Renal cortex interstitium (tissue), 11 donors: ENCODE measurements at regions not wholly inside any gene's neighbourhood (a gene's known extent, or its start where the extent isn't known, plus 50 kb on each side); places are given as distances from the start of the nearest gene placed in this dataset.
A peak's percentile ranks its signal among the peaks of the same experiment; 100 is the strongest.
"Not testable (repeated sequence)": the region's sequence is repeated elsewhere in the genome, so short reads cannot be mapped to it uniquely, and the experiment has no call there.

Experiments used
- DNase-seq, 11 donors: peaks; one replicate each; pipeline ENCODE4 v3.0.0-alpha.2; 2013; ENCODE audit warnings: low read depth in 9 of 11, low spot score in 4 of 11; ENCODE audit errors: extremely low read depth in 1 of 11

DNA sequence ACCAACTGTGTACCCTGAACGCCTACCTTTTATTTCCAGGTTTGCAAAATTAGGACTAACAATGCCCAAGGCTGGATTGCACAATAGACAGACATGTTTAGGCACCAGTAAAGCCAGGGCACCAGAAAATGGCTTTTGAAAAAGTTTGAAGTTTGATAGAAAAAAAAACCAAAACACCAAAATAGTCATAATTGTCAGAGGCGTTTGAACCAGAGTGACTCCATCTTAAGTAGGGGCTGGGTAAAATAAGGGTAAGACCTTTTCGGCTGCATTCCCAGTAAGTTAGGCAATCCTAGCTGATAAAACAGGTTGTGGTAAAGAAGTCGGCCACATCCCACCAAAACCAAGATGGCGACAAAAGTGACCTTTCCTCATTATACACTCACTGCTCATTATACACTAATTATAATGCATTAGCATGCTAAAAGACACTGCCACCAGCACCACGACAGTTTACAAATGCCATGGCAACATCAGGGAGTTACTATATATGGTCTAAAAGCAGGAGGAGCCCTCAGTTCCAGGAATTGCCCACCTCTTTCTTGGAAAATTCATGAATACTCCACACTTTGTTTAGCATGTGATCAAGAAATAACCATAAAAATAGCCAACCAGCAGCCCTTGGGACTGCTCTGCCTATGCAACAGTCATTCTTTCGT lies 71.2 kb upstream of the EPCAM start:
- no peak for DNase-seq

DNA sequence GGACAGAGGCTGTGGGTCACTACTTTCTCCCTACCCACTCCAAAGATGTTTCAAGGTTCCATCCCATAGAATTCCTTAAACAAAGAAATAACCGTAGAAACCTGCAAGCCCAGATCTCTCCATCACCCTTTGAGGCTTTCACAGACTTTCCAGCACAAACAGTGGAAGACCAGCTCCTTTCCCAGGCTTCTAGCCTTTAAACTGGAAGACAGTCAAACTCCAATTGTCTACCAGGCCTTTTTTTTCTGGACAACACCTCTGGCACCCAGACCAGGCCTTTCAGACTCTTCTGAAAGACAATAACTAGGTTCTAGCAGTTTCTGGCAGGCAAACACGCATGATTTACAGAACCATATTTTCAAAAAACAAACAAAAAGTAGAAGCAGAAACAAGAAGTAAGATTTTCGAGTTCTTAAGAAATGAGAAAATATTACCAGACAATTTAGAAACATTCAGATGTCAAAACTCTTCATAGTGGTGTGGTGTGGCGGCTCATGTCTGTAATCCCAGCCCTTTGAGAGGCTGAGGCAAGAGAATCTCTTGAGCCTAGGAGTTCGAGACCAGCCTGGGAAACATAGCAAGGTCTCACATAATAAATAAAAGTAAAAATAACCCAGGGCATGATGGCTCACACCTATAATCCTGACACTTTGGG lies 73.0 kb upstream of the EPCAM start:
- DNase-seq: no peak

DNA sequence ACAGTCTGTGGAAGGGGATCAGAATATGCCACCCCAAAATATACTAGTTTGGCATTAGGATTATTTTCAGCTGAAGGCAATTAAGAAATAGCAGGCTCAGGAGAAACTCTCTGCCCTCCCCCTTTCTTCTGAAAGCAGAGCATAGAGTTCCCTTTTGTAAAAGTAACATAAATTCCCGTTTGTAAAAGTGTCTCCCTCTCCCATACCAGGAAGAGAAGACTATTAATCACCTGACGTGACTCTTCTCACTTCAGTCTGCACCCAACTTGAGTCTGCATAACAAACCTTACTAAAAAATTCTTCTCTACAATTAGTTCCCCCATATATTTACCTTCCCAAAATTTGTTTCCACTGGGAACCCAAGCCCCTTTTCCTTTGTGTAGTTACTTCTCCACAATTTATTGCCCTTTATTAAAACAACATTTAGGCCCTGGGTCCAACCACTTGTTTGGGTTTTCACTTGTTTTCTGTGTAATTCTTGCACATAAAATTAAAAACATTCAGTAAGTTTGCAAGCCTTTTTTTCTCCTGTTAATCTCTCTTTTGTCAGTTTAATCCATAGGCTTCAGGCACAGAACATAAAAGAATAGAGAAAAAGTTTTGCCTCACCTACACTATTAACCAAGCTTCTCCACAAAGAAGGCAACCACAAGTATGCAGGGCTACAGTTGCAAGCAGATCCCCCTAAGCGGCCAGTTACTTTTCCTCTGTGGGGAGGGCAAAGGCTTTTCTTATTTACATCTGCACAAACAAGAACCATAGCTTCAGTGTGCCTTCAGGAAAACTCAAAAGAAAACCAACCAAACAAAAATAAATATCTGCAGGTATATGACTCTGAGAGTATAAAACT lies 73.8 kb upstream of the EPCAM start:
- DNase-seq: peak in 1 of 11 donors; percentile 48

DNA sequence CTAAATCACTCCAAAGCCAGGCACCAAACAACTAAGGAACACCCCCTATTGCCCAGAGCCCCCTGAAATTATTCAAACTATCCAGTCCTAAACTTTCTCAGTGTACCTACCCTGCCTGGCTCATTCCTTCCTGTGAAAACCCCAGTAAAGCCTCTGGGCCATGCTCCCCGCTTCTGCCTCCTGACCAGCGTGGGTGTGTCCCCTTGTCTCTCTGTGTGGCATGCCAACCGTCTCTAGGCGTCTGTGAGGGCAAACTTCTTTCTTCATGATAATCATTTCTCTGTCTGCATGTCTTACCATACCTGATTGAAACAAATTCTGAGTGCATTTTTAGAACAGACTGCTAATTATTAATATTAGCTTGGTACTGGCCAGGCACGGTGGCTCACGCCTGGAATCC lies 75.1 kb upstream of the EPCAM start:
- no peak for DNase-seq

DNA sequence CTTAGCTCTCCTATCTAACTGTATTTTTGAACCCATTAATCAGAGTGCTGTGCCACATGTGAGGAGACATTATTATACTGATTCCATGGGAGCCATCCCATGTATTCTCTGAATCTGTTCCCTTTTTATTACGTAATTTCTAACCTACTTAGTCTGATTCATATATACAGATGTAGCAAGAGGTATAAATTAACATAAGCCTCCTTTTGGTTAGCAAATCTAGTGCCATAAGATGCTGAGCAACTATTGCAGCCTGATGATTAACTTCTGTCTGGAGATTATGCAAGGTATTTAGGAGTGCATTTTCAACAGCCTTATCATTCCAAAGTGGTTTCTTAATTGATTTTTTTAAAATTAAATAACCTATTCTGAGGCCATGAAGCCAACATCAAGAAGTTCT lies 80.2 kb upstream of the EPCAM start:
- DNase-seq: no peak

DNA sequence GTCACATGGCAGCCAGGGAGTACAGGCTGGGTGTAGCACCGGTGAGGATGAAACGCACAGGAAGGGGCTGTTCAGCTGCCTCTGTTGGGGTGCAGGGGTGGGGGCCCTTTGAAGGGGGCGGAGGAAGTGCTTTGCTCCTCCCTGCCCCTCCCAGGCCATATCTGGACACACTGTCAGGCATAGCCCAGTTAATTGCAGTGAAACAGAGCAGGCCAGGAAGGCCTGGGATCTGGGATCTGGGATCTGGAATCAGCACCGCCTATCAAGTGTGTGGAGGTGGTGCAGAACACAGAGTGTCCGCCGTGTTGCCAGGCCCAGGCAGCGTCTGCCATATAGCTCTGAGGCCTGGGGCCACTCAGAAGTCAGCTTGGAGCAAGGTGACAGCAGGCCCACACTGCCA lies 85.5 kb upstream of the EPCAM start:
- DNase-seq: no peak

DNA sequence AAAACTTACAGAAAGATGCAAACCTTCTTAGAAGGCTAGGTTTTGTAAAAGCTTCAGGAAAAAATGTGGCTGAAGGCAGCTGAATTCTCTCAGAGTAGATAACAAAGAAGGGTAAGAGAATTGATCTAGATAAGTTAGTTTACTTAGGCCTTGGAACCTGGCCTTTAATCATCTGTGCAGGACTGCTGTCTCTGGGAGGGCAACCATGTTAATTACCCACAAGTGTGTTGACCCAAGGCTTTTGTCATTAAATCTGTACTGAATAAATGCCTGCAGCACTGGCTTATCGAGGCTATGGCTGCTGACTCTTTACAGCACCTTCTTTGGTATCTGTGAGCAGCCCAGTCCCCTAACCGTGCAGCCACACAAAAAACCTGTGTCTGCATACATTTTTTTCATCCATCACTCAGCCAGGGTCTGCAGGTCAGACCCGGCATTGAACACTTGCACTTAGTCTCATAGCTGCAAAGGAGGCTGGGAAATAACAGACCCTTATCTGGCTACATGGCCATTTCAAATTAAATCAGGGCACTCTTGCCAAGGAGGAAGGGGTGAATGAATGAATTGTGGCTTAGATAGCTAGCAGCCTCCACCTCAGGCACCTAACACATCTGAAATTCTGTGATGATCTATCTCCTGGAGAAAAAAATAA lies 86.4 kb upstream of the EPCAM start:
- DNase-seq: no peak

DNA sequence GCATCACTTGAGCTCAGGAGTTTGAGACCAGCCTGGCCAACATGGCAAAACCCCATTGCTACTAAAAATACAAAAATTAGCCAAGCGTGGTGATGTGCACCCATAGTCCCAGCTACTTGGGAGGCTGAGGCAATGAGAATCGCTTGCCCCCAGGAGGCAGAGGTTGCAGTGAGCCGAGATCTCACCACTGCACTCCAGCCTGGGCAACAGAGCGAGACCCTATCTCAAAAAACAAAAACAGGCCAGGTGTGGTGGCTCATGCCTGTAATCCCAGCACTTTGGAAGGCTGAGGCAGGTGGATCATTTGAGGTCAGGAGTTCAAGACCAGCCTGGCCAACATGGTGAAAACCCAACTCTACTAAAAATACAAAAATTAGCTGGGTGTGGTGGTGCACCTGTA lies 89.6 kb upstream of the EPCAM start:
- DNase-seq: not testable (repeated sequence)

DNA sequence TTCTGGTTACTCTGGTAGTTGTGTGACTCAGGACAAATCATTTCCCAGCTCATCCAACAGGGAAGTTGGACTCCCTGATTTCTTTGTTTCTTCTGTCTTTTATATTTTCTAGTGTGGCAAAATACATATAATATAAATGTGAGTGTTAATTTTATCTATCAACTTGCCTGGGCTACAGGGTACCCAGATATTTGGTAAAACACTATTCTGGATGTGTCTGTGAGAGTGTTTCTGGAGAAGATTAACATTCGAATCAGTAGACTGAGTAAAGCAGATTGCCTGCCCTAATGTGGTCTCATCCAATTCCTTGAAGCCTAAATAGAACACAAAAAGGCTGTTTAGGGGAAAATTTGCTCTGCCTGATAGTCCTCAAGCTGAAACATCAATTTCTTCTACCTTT lies 91.1 kb upstream of the EPCAM start:
- no peak for DNase-seq

DNA sequence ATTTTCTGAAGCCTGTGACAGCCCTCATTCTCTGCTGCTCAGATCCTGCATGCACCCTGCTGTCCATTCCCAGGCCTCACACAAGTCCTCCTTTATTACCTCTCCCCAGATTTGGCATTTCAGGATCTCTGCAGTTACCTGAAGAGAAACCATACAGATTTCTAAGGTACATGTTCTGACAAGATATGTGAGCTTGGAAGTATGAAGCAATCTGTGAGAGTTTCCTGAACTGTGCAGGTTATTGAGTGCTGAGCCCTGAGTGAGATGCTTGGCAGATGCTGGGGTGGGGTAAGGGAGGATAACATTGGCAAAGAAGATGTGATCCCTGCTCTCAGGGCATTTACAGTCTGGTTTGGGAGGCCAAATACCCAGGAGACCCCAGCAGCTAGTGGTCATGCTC lies 91.9 kb upstream of the EPCAM start:
- DNase-seq: no peak

DNA sequence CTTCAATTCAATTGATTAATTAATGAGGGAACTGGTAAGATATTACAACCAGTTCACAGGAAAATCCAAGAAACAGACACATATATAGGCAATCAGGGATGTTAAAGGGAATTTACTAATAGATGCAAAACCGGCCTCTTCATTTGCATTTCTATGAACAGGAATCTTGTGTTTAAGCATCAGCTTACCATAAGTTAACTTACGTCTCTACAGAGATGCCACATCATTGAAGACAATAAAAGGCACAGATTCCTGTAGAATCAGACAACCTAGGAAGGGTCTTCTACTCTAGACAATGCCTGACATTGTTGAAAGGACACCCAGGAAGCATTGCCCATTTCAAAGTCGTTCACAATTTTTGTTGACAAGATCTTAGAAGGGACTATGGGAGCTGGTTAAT lies 93.0 kb upstream of the EPCAM start:
- no peak for DNase-seq

DNA sequence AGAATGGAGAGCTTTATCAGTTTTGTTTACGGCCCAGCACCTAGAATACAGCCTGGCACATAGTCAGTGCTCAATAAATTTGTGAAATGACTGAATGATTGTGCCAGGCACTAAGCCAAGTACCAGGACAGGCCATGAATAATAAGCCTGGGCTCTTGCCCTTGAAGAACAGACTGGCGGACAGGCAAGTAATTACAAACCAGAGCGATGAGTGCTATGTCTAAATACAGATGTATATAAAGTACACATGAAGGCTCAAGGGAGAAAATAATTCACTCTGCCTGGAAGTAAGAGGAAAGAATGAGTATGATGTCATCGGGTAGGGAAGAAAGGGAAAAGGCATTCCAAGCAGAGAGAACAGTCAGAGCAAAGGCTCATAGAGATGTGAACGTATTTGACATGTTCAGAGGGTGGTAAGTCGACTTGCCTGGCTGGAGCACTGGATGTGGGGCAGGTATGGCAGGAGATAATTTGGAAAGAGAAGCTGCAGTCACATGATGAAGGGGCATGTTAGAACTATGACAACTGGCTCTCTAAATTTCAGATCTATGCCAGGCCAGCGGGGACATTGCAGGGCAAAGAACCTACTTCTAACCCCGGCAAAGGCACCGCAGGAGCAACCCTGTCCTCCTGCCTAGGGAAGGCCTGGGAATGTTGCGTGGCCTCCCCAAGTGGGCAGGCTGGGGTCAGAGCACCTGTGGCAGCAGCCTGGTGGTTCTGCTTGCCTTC lies 94.9 kb upstream of the EPCAM start:
- DNase-seq: no peak

DNA sequence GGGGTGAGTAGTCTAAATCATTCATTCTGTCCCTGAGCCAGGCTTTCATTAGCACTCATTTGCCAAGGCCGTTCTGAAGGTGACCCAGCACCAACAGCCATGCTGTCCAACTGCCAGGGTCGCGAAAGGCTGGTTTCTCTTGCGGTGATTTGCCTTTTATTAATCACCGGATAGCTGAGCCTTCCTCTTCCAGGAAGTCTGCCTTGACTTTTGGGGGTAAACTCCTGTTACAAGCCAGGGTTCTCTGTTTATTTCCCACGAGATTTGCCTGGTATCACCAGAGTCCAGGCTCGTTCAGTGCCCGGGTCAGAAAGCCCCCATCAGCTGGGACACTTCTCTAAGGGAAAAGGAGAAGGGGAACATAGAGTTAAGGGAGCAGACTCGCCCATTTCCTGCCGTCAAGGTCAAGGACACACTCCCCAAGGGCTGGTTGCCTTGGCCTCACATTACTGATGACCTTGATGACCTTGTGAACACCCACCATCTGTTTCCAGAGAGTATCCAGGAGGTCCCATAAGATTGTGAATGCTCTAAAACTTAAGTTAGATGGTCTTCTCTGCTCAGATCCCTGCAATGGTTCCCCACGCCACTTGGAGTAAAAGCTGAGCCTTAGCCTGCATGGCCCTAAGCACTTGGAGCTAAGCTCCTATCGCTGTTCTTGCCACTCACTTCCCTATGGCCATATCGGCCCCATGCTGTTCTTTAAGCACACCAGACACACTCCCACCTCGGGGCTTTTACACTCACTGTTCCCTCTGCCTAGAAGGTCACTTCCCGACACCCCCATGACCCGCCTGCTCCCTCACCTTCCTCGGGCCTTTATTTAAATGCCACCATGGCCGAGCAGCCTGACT lies 96.0 kb upstream of the EPCAM start:
- DNase-seq: no peak

DNA sequence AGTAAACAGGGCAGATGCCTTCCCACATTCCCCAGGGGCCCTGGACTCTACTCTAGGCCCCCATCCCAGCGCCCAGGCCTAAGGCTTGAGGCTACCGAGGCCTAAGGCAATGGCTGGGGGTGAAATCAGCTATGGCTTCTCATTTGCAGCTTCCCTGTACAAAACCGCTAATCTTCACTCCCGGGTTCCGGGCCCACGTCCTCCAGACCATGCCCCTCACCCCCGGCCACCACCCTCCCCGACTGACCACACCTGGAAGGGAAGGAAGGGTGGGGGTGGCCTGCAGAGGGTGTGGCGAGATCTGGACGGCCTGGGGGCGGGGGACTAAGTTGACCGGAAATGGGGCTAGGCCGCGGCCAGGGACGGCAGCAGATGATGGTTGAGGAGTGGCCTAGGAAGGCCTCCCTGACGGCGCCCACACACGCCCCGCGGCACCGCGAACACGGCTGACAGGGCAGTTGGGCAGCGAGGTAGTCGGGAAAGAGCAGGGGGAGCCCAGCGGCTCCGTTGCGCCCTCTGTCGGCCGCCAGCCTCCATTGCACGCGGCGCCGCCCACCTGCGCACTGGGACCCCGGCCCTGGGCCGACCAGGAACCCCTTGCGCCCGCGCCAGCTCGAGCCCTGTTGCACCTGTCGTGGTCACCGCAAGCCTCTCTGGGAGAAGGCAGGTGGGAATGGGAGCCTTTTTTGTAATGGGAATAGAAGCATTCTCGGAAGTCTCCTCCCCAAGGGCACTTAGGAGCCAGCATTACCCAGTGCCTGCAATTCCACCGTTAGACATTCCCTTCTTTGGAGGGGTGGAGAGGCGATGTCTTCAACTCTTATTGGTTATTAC lies 95.9 kb upstream of the CALM2 start:
- peak in 3 of 11 donors; percentile 48 to 55 (median 50) for DNase-seq

DNA sequence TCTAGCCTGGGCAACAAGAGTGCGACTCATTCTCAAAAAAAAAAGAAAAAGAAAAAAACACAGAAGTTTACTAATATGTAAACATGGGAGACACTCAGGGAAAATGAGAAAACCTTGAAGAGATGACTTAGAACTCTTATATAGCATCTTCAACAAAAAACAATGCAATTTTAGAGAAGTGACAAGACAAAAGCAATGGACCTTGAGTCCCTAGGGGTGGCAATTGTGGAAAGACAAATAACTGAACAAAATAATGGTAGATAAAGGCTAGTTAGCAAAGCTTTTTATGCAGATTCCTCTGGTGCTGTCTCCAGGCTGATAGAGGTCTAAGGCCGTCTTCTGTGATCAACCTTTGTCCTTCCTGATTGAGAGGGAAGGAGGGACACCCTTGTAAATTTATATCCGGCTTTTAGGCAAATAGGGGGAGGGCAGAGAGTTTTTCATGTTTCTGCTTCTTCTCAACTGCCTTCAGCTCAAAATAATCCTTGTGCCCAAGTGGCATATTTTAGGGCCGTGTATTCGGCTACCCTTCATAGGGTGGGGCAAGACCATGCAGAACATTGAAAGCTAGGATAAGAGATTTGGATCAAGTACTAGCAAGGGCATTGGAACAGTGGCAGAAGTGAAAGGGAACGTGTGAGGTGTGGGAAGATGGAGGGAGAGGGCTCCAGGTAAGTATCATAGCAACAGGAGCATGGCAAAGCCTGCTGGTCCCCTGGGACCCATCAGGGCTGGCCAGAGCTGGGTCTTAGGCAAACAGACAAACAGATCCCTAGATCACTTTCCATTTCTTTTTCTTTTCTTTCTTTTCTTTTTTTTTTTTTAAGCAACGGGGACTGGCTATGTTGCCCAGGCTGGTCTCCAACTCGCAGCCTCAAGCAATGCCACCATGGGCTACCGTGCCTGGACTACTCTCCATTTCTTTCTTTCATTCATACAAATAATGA lies 95.0 kb upstream of the CALM2 start:
- DNase-seq: no peak

DNA sequence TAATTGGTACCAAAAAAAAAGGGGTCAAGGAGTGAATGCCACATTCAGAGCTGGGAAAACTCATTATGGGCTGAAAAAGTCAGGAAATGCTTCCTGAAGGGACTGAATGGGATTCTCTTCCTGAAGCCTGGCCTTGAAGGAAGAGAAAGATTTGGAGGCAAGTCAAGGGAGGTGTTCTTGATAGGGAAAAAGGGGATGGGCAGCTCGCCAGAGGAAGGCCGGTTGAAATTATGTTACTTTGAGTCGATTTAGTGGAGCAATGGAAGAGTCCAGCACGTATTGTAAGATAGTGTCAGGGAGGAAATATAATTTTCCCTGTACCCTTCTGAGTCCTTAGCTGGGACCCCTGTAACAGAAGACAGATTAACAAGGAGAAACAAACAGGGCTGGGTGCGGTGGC lies 94.1 kb upstream of the CALM2 start:
- DNase-seq: no peak
